ENCODE measurements at regions not wholly inside any gene's neighbourhood (a gene's known extent, or its start where the extent isn't known, plus 50 kb on each side); places are given as distances from the start of the nearest gene placed in this dataset.

- DNase-seq, result no peak
These were observed 120.6 kb downstream of the IRF8 start for GRCh38 chr16:86019446-86020047.

DNA sequence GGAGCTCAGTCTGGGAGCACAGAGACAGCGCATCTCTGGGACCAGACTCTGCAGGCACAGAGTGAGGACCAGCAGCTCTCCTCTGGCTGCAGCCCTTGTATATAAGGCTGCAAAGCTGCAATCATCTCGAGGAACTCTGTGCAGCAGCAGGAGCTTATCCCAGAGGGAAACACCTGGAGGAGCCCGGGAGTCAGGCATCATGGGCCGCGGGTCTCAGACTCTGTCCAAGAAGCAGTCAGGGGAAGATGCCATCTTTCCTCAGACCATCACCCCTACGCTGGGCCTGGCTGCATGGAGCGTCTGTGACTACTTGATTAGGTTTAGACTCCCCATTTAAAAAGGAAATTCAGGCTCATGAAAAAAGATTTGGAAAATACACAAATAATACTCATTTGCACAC, 122.0 kb downstream of the IRF8 start:
- no peak for DNase-seq

DNA sequence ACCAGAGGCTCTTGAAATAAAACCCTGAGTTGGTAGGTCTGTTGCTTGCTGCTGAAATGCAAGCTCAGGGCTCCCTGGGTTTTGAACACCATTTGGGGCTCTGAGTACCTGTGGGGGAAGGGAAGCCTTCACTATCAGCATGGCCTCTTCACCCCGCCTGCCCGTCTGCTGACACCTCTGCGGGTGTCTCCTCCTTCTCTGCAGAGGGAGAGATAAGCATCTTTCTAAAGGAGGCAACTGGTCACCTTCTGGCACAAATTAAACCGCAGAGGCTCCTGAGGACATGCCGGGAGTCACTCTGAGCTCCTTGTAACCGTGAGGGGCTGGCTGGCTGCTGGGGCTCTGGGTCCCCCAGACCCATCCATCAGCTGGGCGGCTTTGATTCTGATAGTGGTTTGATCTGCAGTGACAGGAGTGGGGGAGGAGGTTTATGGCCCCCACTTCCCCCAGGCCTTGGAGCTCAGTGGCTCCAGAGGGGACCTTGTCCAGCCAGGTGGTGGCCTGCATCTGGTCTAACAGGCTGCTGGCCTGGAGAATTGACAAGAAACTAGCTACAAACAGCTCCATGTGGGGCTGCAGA, 123.5 kb downstream of the IRF8 start:
- DNase-seq, result no peak

- DNase-seq, result no peak
These were observed 125.2 kb downstream of the IRF8 start for GRCh38 chr16:86024210-86024609.

DNA sequence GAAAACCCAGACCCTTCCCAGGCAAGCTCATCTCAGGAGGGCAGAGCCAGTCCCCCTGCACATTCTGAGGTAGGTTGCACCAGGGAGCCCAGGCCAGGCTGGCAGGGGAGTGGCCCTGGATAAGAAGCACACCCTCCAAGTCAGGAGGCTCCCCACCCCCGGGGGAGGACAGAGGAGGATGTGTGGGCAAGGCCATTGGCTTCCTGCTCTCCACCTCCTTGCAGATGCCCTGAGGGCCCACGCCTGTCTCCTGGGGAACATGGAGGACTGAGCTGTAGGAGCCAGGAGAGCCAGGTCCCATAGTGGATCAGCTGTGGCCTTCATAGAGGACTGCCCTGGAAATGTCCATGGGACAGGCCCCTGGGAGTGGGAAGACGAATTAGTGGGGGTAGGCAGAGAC, 126.7 kb downstream of the IRF8 start:
- no peak for DNase-seq

DNA sequence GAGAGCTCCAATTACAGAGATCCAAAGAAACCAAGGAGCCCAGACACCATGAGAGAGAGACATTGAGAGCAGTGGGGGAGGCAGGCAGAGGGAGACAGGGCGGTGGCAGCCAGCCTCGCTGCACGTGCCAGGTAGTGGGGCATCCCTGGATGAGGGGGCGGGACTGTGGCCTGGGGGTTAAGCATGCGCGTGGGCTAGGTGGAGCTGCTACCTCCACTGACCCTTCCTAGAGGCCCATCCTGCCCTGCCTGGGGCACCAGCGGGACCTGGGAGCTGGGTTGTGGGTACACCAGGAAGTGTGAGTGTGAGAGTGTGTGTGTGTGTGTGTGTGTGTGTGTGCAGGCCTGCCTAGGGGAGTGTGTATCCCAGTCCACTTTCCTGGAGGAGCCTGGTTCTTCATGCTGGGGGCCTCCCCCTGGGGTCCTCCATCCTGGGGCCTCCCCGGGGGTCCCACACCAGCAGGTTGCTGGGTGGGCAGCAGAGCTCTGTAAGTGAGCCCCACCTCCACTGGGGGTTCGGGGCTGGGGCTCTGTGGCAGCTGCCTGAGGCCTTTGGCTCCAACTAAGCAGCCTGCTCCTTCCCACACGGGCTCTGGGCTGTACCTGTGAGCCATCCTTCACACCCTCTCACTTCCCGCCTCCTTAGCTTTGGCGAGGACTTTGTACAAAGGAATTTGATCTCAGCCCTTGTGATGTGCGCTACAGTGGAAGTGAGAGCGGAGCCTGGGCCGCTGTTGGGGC, 127.4 kb downstream of the IRF8 start:
- DNase-seq, result no peak

GRCh38 chr16:86026916-86027315, 128.0 kb downstream of the IRF8 start:
- DNase-seq, result no peak

GRCh38 chr16:86027373-86028126, 128.6 kb downstream of the IRF8 start:
- DNase-seq, result no peak

GRCh38 chr16:86029131-86029741, 130.3 kb downstream of the IRF8 start:
- no peak for DNase-seq

DNA sequence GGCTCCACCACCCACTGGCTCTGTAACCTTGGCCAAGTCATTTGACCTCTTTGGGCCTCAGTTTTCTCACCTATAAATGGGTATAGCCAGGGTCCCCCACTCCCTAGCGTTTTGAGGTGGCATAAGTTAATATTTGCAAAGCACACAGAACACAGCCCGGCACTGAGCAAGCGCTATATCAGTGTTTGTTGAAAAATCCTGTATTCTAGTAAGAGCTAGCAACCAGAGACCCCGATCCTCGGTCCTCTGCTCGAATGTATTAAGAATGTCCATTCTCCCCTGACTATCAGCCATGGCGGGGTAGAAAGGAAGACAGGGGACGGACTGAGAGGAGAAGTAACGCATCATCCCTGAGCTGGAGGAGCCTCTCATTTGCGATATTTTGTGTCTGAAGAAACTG, 131.2 kb downstream of the IRF8 start:
- DNase-seq, result no peak

DNA sequence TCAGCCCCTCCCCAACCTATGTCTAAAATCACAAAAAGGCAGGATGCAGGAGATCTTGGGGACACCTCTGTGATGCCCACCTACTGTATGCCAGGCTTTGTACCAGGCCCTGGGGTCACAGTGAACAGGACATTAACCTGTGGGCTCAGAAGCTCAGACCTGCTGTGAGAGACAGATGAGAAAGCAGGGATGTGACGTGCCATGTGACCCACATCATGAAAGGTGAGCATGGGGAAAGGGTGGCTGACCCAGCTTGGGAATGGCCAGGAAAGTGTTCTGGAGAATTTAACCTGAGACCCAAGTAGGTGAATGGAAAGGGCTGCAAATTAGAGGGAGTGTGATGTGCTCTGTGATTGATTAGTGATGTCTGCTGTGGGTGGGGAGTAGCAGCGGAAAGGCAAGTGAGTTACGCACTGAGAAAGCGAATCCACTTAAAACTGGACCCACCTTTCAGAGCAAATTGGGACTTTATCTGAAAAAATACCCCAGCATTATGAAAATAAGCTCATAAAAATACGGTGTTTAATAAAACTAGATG, 132.2 kb downstream of the IRF8 start:
- no peak for DNase-seq

GRCh38 chr16:86033016-86033474, 134.1 kb downstream of the IRF8 start:
- no peak for DNase-seq

GRCh38 chr16:86033971-86034370, 135.0 kb downstream of the IRF8 start:
- no peak for DNase-seq

DNA sequence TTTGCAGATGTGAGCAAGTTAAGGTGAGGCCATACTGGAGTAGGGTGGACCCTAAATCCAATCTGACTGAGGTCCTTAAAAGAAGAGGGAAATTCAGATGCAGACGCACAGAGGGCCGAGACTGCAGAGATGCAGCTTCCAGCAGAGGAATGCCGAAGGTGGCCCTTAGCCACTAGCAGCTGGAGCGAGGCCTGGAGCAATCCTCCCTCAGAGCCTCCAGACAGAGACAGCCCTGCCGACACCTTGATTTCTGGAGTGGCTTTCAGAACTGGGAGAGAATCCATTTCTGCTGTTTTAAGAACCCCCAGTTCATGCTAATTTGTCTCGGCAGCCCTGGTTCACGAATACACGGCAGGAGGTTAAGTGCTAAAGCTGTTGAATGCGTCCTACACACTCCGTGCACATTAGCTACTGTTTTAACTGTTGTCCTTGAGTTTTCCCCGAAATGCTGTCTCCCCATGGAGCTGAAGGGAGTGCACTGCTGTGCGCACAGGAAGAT, 135.5 kb downstream of the IRF8 start:
- DNase-seq, result no peak

DNA sequence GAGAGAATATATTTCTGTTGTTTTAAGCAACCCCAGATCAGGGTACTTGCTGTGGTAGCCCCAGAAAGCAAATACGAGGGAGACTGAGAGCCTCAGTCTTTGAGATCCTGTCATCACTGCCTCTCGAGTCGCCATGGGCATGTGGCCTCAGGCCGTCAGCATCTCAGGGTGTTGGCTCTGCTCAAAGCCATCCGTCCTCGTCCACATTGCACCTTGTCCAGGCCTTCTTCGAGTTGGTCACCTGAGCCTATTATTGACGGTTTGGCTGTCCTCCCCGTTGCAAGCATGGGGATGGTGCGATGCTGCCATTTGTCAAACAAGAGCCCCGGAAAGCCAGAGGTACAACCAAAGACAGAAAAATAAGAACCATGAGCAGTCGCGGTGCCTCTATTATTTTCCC, 136.9 kb downstream of the IRF8 start:
- DNase-seq, result no peak

- DNase-seq, result peak; percentile 1
These were observed 139.3 kb downstream of the IRF8 start for GRCh38 chr16:86037999-86038925.

DNA sequence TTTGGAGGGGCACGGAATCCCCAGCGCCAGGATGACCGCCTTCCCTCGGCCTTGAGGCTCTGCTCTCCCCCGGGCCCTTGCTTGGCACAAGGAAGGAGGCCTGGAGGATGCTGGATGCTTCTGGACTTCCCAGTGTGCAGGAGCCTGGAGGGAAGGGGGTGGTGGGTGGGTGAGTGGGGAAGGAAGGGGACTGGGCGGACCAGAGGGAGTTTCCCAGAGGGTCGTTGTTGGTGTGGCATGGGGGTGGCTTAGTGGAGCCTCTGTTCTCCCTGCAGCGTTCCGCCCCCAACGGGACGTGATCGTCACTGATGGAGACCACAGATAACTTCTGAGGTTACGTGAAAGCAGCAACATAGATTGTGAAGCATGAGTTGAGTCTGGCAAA, 140.0 kb downstream of the IRF8 start:
- no peak for DNase-seq

- DNase-seq, result no peak
These were observed 140.6 kb downstream of the IRF8 start for GRCh38 chr16:86039606-86040005.

DNA sequence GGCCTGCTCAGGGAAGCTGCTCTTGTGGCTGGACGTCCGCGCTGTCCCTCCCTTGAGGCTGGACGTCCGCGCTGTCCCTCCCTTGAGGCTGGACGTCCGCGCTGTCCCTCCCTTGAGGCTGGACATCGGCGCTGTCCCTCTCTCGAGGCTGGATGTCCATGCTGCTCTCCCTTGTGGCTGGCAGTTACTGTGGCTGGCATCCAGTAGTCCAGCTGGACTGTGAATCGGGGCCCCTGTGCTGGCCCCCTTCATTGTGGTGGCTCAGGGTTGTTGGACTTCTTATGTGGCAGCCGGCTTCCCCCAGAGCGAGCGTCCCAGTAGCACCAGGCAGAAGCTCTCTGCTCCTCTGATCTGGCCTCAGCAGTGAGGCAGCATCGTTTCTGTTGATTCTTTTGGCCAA, 141.5 kb downstream of the IRF8 start:
- no peak for DNase-seq

GRCh38 chr16:86041215-86041614, 142.3 kb downstream of the IRF8 start:
- DNase-seq, result no peak

DNA sequence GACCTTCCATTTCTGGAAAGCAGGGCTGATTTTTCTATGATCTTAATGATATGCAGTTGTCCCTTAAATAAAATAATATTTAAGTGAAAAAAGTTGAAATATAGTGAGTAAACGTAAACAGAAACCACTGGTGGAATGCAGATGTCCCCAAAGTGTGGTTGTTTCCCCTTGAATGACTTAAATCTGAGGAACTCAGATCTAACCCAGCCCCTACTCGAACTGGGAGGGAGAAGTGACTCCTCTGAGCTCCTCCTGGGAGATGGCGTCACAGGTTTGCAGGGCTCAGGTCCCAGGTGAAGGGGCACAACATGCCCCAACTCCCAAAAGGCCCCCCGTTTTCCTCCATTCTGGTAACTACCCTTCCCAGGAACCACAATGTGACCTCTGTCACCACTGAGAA, 142.8 kb downstream of the IRF8 start:
- DNase-seq, result no peak

- DNase-seq, result no peak
These were observed 143.4 kb downstream of the IRF8 start for GRCh38 chr16:86042393-86042792.
